Hepatocyte (in vitro differentiated cells): ENCODE measurements at regions not wholly inside any gene's neighbourhood (a gene's known extent, or its start where the extent isn't known, plus 50 kb on each side); places are given as distances from the start of the nearest gene placed in this dataset.
A peak's percentile ranks its signal among the peaks of the same experiment; 100 is the strongest.

Experiments used
- DNase-seq: peaks from one replicate; pipeline ENCODE4 v3.0.0-alpha.2; 2016; ENCODE audit warnings: low spot score
- H2AFZ ChIP-seq: fragments of 200-600 bp; sonication (generic); 2 replicates; pipeline ENCODE4 v1.6.0; 2016; ENCODE audit warnings: antibody characterized with exemption, mild to moderate bottlenecking
- H3K27ac ChIP-seq: fragments of 200-600 bp; sonication (generic); 2 replicates; pipeline ENCODE4 v1.5.1; 2016; ENCODE audit warnings: mild to moderate bottlenecking
- H3K27me3 ChIP-seq: fragments of 200-600 bp; sonication (generic); 2 replicates; pipeline ENCODE4 v1.6.1; 2016
- H3K36me3 ChIP-seq: fragments of 200-600 bp; sonication (generic); replicated peaks from 2 replicates; pipeline ENCODE4 v1.5.1; 2016; ENCODE audit warnings: low read depth; ENCODE audit not compliant: insufficient read depth
- H3K4me1 ChIP-seq: fragments of 200-600 bp; sonication (generic); 2 replicates; pipeline ENCODE4 v1.5.1; 2016; ENCODE audit warnings: mild to moderate bottlenecking, moderate library complexity; ENCODE audit not compliant: insufficient read depth
- H3K4me2 ChIP-seq: fragments of 200-600 bp; sonication (generic); 2 replicates; pipeline ENCODE4 v1.6.0; 2016
- H3K4me3 ChIP-seq: fragments of 200-600 bp; sonication (generic); 2 replicates; pipeline ENCODE4 v1.5.1; 2016; ENCODE audit warnings: mild to moderate bottlenecking
- H3K79me2 ChIP-seq: fragments of 200-600 bp; sonication (generic); 2 replicates; pipeline ENCODE4 v1.6.0; 2017; ENCODE audit warnings: mild to moderate bottlenecking
- H3K9me2 ChIP-seq: fragments of 200-600 bp; sonication (generic); replicated peaks from 2 replicates; pipeline ENCODE4 v1.6.0; 2017; ENCODE audit warnings: mild to moderate bottlenecking; ENCODE audit not compliant: insufficient read depth
- H3K9me3 ChIP-seq: fragments of 200-600 bp; sonication (generic); 2 replicates; pipeline ENCODE4 v1.5.1; 2016; ENCODE audit warnings: low read depth, mild to moderate bottlenecking
- H4K20me1 ChIP-seq: fragments of 200-600 bp; sonication (generic); 2 replicates; pipeline ENCODE4 v1.6.0; 2016; ENCODE audit warnings: mild to moderate bottlenecking; ENCODE audit not compliant: insufficient read depth, poor library complexity, severe bottlenecking
- EZH2 ChIP-seq: fragments of 200-600 bp; sonication (generic); IDR thresholded peaks from 2 replicates; pipeline ENCODE4 v1.6.1; 2016; ENCODE audit warnings: antibody characterized with exemption, mild to moderate bottlenecking, borderline replicate concordance
- EZH2phosphoT487 ChIP-seq: fragments of 200-600 bp; sonication (generic); IDR thresholded peaks from one replicate; pipeline ENCODE4 v1.6.1; 2018; ENCODE audit warnings: antibody characterized with exemption, mild to moderate bottlenecking, low read depth, moderate library complexity; ENCODE audit not compliant: unreplicated experiment, severe bottlenecking
- WGBS: methylation state at CpG from one replicate; pipeline ENCODE4 v1.1.6; 2016; ENCODE audit warnings: low lambda C conversion rate; ENCODE audit errors: missing lambda C conversion rate; 5-methylcytosine and 5-hydroxymethylcytosine counted together
- TF ChIP-seq, protein P1 (sequence below): fragments of 200-600 bp; sonication (generic); IDR thresholded peaks from 2 replicates; pipeline ENCODE4 v1.5.1; 2016; ENCODE audit warnings: antibody characterized with exemption, mild to moderate bottlenecking; ENCODE audit not compliant: poor library complexity

DNA sequence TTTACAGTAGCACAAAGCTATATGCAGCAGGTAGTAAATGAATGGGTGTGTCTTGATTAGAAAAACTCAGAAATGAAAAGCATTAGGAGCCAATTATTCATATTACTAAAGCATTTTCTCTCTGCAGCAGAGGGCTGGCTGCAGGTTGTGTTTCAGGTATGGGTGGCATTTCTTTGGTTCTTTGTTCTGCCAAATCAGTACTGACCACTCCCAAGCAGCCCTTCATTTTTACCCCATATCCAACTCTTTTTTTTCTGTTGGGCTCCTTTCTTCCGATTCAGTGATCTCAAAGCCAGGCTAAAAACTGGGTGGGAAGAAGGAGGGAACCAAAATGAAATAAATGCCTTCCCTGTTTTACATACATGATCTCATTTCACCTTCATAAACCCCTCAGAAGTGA is 162.3 kb downstream of the SPRY1 start:
- 95% methylated on average over 1 of the region's 1 CpG for WGBS
- DNase-seq, result no peak
- H4K20me1 ChIP-seq, result no peaks in the 10 kb centered on the region
- H3K79me2 ChIP-seq, result no peaks in the 10 kb centered on the region
- H3K27ac ChIP-seq, result no peak overlapping the region
- H3K36me3 ChIP-seq, result no peaks in the 10 kb centered on the region
- H3K9me3 ChIP-seq, result no peaks in the 10 kb centered on the region
- TF ChIP-seq EZH2phosphoT487, result no peak
- H3K27me3 ChIP-seq, result no peaks in the 10 kb centered on the region
- no peak overlapping the region for H3K4me3 ChIP-seq
- no peaks in the 10 kb centered on the region for H3K9me2 ChIP-seq
- H3K4me1 ChIP-seq, result peaks cover 42% of the 10 kb centered on the region
- H2AFZ ChIP-seq, result no peak overlapping the region
- no peak overlapping the region for H3K4me2 ChIP-seq

DNA sequence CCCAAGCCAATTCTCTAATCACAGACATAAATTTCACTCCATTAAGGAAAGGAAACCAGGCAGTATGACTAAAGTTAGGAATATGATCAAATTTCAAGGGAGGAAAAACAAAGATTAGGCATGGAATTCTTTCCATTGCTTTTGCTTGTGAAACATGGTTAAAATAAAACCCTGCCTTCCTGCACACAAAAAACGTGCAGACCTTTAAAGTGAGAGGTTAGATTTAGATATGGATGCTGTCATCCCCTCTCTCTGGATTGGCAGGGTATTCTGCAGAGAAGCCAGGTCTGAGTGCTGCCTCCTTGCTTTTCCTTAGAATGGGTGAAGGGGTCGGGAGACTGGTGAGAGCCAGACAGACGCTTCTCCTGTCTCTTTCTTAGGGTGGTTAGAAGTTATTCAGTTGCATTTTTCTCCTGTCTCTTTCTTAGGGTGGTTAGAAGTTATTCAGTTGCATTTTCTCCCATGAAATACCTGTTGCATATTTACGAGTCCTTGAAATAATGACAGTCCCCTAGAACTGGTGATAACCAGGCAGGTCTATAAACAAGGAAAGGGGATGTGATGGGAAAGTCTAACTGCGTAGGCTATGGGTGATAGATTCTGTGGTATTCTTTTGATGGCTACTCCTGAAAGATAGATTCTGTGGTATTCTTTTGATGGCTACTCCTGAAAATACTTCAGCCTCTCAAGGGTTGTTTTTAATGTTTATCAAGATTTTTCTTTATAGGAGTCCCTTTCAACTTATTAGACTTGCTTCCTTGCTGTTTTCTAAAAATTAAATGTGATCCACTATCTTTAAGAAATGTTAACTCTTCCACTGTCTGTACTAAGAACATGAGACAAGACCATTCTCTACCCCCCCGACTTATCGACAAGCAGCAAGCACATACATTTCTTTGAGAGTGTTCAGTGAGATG is 163.6 kb downstream of the SPRY1 start:
- Histone ChIP-seq H3K4me1 (peaks cover 28% of the 10 kb centered on the region), H3K27ac (peak overlapping the region; percentile 6)
- DNase-seq, result no peak

DNA sequence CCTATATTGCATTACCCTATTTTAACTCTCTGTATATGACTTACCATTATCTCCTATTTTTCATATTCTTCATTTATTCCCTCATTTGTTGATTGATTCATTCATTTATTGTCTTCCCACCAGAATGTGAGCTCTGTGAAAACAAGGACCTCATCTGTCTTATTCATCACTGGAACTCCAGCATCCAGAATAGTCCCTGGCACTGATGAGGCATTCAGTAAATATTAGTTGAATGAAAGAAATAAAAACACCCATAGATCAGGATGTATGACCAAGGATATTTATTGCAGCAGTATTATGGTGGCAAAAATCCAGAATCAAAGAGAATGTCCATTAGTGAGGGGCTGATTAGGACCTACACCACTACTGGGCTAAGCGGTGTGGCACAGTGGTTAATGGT is 164.9 kb downstream of the SPRY1 start:
- no peaks in the 10 kb centered on the region for H3K9me2 ChIP-seq
- H2AFZ ChIP-seq, result no peak overlapping the region
- no peaks in the 10 kb centered on the region for H4K20me1 ChIP-seq
- 48% methylated on average over 1 of the region's 1 CpG for WGBS
- H3K4me2 ChIP-seq, result no peak overlapping the region
- TF ChIP-seq EZH2 (no peak), EZH2phosphoT487 (no peak)
- TF ChIP-seq, protein P1, sequence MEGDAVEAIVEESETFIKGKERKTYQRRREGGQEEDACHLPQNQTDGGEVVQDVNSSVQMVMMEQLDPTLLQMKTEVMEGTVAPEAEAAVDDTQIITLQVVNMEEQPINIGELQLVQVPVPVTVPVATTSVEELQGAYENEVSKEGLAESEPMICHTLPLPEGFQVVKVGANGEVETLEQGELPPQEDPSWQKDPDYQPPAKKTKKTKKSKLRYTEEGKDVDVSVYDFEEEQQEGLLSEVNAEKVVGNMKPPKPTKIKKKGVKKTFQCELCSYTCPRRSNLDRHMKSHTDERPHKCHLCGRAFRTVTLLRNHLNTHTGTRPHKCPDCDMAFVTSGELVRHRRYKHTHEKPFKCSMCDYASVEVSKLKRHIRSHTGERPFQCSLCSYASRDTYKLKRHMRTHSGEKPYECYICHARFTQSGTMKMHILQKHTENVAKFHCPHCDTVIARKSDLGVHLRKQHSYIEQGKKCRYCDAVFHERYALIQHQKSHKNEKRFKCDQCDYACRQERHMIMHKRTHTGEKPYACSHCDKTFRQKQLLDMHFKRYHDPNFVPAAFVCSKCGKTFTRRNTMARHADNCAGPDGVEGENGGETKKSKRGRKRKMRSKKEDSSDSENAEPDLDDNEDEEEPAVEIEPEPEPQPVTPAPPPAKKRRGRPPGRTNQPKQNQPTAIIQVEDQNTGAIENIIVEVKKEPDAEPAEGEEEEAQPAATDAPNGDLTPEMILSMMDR, result no peak
- H3K9me3 ChIP-seq, result no peaks in the 10 kb centered on the region
- H3K4me3 ChIP-seq, result no peak overlapping the region
- H3K27me3 ChIP-seq, result no peaks in the 10 kb centered on the region
- DNase-seq, result no peak
- no peak overlapping the region for H3K27ac ChIP-seq
- H3K36me3 ChIP-seq, result no peaks in the 10 kb centered on the region
- H3K4me1 ChIP-seq, result peaks cover 18% of the 10 kb centered on the region
- H3K79me2 ChIP-seq, result no peaks in the 10 kb centered on the region

More for the DNA sequence above, 163.6 kb downstream of the SPRY1 start:
- TF ChIP-seq, protein P1, result no peak
- TF ChIP-seq EZH2 (no peak), EZH2phosphoT487 (no peak)
- H3K79me2 ChIP-seq, result no peaks in the 10 kb centered on the region
- H3K9me3 ChIP-seq, result no peaks in the 10 kb centered on the region
- H2AFZ ChIP-seq, result peak overlapping the region; percentile 5
- WGBS, result 59% methylated on average over 7 of the region's 7 CpGs
- H4K20me1 ChIP-seq, result no peaks in the 10 kb centered on the region
- H3K27me3 ChIP-seq, result no peaks in the 10 kb centered on the region
- peak overlapping the region; percentile 33 for H3K4me2 ChIP-seq
- no peaks in the 10 kb centered on the region for H3K9me2 ChIP-seq
- no peak overlapping the region for H3K4me3 ChIP-seq
- no peaks in the 10 kb centered on the region for H3K36me3 ChIP-seq

DNA sequence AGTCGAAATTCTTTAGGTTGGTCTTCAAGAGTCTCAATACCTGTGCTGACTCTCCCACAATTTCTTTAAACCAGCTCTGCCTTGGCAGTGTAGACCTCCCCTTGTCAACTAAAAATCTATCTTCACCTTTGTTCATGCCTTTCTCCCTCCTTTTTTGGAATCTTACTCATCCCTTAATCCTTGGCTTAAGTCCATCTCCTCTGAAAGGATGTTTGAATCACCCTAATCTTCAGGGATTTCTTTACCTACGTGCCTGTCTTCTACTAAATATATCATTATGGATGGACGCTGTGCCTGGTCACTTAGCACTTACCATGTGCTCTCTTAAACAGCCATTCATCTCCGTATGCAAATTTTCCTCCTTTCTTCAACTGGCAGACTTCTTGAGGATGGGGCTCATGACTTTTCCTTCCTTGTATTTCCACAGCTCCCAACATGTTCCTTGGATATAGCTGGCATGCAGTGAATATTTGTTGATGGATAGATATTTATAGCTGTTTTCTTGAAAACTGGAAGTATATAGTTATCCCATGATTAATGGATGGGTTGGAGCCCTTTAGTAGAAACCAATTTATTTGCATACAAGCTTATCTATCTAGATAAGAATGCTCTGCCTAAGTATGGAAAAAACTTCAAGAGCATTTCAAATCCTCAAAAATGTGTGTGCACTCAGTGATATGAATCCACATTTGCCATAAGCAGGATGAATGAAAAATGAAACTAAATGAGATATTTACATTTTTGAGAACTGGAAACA is 166.6 kb downstream of the SPRY1 start:
- Histone ChIP-seq H3K4me2 (no peak overlapping the region), H2AFZ (no peak overlapping the region), H4K20me1 (no peaks in the 10 kb centered on the region), H3K79me2 (no peaks in the 10 kb centered on the region), H3K27me3 (no peaks in the 10 kb centered on the region), H3K27ac (no peak overlapping the region), H3K36me3 (no peaks in the 10 kb centered on the region), H3K9me3 (no peaks in the 10 kb centered on the region), H3K9me2 (no peaks in the 10 kb centered on the region), H3K4me1 (peaks cover 11% of the 10 kb centered on the region), H3K4me3 (no peak overlapping the region)
- TF ChIP-seq, protein P1, result no peak
- no peak for TF ChIP-seq EZH2phosphoT487
- no peak for TF ChIP-seq EZH2
- DNase-seq, result no peak
- WGBS, result 67% methylated on average over 4 of the region's 4 CpGs
